Fibroblast of skin of left biceps (primary cell): ENCODE measurements at regions not wholly inside any gene's neighbourhood (a gene's known extent, or its start where the extent isn't known, plus 50 kb on each side); places are given as distances from the start of the nearest gene placed in this dataset.

Experiments used
- DNase-seq, 2 experiments: peaks; one replicate each; pipeline ENCODE4 v3.0.0-alpha.2; 2013; ENCODE audit warnings: low read depth in 2 of 2

DNA sequence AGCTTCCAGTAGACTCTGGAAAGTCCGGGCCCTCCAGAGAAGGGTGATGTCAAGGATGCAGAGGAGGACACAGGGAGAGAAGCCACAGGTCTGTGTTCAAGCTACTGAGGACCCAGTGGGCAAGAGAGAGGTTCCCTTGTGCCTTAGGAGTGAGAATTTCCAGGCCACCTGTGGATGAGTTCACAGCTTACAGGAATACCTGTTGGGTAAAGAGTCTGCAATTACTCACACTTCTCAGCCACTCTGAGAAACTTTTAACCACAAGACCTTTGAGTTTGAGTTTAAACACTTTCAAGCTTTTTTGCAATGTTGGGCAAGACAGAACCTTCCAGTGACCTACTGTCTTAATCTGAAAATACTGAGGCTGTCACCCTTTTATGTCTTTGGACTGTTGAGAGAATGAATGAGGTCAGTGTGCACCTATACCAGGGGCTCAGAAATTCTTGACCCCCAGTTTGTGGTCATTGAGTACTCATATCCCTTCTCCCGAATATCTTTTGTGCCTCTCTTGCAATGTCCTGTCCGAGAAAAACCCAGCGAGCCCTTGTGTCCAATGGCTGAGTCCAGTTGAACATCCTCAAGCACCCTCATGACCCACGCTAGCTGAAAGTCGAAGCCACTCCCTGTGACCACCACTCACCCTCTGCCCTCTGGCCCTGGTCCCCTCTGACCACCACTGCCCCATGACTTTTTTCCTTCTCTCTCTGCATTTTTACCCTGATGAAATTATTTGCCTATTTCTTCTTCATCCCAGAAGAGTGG is 368.5 kb upstream of the ZNF507 start:
- no peak for DNase-seq

DNA sequence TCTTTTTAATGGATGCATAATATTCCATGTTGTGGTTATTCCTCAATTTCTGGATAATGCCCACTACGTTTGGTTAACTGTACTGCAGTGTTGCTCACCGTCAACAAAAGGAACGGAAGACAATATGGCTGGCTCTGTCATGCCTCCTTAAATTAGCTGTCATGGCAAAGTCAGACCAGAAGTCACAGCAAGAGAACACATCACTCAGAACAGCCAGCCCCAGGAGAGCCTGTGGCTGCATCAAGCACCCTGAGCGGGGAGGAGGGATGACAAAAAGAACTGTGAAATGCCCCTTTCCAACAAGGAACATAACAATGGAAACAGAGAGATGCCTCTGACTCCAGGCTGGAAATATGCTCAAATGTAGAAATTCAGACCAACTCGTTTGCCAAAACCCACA is 366.0 kb upstream of the ZNF507 start:
- no peak for DNase-seq

DNA sequence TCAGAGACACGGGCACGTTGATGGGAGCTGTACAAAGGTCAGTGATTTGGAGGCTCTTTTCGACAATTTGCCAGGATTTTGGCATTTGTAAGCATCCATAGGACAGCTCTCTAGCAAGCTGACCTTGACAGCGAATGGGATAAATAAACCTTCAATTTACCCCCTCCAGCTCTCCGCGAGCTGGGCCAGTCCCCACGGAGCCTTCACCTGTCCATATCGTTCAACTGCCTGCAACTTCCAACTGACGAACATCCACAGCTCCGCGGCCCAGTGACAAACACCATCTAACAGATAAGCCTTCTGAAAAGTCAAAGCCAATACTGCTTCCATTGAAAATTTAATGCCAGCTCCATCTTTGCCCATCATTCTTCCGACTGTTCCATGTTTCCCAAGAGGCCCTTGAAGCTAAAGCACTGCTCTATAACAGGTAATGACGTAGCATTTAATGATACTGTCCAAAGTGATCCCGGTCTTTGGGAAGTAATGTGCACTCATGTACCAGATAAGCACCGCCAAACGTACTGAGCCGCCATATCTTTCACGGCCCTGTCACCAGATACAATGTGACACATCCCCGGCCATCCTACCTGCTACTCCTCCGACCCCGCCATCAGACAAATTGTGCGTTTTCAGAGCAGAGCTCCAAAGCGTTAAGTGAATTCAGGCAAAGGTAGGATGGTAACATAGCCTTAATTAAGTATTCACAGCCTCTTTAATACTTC is 365.3 kb upstream of the ZNF507 start:
- DNase-seq = no peak

DNA sequence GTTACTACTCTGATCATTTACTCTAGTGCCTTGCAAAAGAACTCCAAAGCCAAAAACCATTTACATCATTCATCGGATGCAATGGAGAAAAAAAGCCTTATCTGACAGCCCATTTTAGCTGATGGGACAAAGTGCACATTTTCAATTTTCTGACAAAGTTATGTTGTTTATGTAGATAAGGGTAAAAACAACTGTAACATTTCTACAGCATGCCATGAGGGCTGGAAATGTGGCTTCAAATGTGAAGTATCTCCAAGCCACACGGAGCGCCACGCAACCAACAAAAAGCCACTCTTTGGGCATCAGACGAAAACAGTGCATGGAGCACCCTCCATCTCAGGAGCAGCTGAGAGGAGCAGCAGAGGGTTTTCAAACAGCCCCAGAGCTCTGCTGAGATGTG is 364.6 kb upstream of the ZNF507 start:
- DNase-seq = no peak

DNA sequence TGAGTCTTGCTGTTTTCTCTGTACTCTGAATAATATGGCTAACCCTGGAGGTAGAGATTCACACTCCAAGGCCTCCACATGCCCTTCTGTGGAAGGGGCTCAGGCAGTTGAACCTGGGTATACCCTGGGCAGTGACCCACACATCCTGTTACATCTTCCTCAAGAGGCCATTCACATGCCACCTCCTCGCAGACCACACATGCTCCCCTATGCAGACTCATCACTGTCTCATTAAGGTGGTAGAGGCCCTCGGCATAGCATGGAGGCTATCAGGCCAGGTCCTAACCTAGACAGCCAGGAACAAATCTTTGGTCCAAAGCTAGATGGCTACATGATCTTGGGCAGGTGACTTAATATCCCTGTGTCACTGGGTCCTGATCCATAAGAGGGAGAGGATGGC is 363.9 kb upstream of the ZNF507 start:
- DNase-seq = no peak

DNA sequence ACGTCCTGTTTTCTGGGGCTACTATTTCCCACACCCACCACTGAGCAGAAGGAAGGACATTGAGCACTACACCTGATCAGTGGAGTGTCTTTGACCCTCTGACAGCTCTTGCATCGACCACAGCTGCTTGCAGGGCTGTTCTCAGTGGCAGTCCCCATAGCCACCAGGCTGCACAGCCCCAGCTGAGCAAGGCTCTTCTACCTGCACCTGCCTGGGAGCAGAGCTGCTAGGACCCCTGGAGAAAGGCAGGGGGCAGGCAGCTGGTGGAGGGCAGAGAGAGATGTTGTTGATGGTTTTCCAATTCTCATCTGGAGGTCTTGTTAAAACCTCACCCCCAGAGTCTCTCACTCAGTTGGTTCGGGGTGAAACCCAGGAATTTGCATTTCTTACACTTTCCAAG is 361.8 kb upstream of the ZNF507 start:
- DNase-seq = no peak

DNA sequence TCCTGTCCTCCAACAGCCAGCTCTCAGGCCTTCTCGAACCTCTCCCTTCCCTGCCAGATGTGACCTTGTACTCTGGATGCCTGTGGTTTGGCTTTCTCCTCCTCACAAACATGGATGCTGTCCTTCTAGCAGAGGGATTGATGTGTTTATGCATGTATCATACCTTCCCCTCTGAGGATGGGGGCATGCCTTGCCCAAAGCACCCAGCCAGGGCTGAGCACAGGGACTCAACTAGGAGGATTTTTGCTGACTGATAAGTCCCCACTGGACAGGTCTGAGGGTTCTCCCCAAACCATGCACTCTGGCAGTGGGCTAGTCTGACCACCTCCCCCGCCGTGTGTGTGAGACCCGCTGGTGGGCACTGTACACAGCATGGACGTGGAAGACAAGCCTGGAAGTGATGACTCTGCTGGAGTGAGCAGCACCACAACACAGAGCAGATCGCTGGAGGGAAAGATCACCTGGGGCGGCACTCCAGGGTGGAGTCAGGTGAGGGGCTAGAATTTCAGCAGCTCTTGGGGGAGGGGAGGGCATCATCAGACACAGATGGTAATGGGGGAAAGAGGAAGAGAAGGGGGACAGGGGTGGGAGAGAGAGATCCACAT is 360.3 kb upstream of the ZNF507 start:
- no peak for DNase-seq

DNA sequence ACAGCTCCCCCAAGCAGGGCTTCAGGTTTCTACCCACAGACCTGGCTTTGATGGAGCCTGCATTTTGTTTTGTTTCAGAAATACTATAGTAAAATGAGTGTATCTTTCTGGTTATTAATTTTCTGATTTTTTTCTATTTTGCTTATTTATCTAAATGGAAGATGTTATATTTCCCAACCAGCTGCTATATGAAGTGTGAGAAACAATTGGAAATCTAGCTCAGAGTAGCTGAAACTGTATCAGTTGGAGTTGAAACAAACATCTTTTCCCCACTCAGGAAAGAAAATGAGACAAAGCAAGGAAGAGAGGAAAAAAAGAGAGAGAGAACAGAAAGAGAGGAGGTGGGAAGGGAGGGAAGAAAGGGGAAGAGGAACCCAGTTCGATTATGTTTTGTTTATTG is 358.5 kb upstream of the ZNF507 start:
- DNase-seq = no peak

DNA sequence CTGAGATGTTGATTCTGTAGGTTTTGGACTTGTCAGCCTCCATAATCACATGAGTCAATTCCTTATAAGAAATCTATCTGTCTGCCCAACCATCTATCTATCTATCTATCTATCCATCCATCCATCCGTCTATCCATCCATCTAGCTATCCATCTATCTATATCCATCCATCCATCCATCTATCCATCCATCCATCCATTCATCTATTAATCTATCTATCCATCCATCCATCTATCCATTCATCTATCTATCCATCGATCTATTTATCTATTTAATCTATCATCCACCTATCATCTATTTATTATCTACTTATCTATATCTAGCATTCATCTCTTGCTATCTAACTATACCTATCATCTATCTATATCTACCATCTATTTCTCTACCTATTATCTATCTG is 357.2 kb upstream of the ZNF507 start:
- no peak for DNase-seq

DNA sequence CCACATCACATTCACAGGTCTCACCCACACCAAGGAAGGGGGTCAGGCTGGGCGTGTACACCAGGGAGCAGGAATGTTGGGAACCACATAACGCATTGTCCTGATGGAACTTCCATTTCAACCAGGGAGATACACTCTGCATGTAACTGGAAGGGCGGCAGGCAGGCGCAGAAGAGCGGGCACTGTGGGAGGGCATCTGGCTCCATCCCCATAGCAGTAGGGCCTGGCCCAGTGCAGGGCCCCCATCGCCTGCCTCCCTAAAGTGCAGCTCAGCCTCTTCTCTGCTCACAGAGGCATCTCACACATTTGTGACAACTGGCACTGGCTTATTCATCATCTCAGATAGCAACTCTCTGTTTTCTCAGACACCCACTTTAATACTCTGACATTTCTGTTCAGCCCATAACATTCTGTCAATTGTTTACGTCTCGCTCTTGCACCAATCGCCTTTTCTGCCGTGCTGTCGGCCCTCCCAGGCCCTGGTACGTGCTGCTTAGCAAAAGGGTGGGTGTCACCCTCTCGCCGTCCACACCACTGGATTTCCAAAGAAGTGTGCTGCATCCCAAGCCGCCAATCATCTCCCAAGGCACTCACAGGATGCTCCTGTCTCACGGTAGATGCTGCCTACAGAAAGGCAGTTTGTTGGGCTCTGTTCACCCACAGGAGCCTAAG is 353.3 kb upstream of the ZNF507 start:
- DNase-seq = no peak

DNA sequence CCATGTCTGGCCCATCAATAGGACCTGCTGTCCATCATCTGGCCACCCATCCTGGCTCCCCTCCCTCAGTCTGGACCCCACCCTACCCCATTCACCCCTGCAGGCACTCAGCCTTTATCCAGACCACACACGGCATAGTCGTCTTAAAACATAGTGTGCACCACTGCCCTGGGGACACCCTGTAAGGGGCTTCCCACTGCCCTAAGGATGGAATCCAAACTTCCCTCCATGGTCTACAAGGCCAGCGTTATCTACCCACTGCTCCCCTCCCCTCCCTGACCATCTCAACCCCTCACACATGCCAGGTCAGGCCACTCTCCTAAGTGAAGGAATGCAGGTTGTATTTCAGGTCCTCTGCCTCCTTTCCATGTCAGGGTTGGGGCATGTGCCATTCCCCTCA is 352.7 kb upstream of the ZNF507 start:
- DNase-seq = no peak

DNA sequence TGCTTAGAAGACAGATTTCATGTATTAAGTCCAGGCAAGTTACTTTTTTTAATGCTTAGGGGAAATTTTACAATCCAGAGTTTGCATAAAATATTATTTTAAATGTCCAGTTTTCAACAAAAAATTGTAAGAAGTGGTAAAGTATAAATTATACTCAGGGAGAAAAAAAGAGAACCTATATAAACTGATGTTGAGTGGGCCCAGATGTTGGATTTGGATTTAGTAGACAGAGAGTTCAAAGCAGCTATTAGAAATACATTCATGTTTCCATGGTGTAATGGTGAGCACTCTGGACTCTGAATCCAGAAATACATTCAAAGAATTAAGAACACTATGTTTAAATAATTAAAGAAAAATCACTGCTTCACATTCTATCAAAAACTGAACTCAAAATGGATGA is 349.9 kb upstream of the ZNF507 start:
- no peak for DNase-seq

DNA sequence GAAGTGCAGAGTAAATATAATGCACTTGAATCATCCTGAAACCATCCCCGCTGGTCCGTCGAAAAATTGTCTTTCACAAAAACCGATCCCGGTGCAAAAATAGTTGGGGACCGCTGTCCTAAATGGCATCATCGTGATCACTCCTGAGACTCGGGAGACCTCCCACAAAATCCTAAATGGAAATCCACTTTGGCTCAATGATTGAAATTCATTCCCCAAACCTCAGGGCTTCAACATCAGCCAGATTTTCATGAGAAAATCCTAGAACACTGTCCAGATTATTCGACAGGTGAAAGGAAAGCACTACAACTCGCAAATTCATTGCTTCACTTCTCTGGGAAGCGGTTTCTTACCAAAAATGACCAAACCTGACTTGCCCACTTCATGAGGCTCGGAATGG is 335.3 kb upstream of the ZNF507 start:
- no peak for DNase-seq

DNA sequence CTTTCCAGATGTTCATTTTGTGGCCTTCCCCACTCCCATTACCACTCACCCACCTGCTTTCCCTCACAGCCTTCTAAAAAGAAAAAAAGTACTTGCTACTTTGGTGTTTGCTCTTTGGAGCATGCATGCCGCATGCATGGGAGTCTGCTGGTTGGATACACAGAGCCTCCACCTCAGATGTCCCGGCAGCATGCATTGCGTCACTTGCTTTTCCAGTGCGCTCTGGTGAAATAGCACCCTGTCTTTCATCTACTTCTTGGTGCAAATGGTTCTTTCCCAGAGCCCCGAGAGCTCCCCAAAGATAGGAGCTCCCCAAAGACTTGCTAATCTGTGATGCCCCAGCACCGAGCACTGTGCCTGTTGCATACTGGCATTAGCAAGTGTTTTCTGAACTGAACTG is 333.2 kb upstream of the ZNF507 start:
- no peak for DNase-seq

DNA sequence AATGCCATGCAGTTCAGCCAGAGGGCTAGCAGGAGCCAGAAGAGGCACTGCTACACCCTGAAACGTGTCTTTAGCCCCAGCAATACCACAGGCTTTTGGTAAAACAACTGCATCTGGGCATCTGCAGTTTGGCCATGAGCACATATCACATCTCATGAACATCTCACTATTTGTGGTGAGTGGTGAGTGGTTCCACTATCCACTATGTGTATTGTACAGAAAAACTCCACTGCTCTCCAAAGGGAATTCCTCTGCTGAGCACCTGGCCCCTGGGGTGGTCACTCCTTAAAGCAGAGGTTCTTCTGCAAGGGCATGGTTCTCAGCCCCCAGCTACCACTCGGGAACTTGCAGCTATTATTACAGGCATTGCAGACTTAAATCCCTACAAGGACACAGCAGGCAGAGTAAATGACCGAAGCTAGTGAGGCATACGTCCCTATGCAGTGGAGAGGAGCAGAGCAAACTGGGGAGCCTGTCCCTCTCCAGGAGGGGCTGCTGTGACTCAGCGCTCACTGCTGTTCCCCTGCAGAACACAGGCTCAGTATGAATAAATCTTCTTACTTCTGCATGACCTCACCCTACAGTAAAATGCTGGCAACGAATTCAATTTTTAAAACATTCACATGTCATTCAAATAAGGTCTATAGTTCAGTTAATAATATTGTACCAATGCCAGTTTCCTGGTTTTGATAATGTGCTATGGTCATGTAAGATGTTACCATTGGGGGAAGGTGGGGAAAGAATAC is 332.4 kb upstream of the ZNF507 start:
- no peak for DNase-seq

DNA sequence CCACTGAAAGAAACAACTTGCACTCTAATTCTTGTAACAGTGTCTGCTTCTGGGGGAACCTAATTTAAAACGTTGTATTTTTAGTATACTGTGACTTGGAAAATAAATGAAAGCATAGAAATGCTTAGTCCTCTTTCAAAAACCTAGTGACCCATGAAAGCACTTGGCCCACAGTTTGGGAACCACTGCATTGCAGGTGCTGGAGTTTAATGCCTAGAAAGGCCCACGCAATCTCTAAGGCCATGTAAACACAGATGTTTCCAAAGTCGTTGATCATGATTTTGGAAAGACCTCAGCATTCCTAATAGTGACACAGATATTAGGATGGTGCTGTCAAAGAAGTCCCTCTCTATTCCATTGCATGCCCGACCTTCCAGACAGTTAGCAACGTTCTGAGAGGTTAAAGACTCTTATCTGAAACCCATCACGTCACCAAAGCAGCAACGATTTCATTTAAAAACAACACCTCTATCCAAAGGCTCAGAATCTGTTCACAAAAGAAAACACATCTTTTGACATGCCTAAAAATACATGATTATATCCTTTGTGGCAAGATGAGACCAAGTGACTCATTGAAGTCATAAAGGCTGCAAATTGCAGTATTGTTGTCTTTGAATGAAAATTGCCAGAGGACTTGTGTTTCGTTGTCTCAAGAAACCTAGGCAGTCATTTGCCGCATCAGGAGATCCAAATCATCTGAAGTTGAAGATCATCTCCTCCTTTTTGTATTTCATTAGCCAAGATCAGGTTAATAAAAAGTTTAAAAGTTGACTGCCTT is 328.0 kb upstream of the ZNF507 start:
- no peak for DNase-seq

DNA sequence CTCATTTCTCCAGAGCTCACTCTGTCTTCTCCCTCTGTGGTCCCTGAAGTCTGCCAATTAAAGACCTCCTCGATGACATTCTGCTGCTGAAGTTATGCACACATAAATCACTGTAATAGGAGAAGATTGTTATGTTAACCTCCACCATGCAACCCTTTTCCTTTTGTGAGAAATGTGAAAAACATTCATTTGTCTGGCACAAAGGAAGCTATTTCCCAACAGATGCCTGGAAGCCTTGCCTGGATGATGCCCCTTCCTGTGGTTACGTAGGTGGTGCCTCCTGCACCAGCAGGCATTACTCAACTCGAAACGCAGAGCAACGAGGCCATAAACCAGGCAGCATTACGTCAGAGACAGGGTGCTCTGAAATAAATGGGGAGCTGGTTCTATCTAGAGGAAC is 327.4 kb upstream of the ZNF507 start:
- DNase-seq = no peak

DNA sequence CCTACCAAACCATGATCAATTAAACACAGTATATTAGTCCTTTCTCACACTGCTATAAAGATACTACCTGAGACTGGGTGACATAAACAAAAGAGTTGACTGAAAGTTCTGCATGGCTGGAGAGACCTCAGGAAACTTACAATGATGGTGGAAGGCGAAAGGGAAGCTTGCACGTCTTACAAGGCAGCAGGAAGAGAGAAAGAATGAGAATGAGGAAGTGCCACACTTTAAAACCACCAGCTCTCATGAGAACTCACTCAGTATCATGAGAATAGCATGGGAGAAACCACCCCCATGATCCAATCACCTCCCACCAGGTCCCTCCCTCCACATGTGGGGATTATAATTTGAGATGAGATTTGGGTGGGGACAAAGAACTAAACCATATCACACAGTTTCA is 324.9 kb upstream of the ZNF507 start:
- no peak for DNase-seq

DNA sequence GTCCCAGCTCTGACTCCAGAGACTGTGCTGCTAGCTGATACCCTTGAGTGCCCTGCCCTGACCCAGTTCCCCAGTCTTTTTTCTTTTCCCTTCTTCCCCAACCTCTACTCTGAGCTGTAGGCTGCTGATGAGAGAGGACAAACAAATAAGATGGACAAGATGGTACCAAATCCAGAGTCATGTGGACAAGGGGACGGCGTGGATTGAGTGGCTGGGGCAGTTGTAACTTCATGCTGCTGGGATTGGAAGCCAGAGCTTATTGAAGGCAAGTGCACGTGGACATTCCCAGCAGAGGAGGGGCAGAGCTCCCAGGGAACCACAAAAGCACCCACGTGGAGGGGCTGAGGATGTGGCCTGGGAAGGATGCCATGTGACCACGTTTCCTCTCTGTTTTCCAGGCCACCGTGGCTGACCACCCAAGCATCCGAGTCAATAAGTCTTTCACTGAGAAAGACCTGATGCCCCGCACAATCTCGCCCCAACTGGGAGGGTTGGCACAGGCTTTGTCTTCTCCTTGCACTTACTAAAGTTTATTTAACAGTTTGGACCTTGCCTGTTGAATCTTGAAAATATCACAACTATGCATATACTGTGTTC is 323.3 kb upstream of the ZNF507 start:
- DNase-seq = no peak

DNA sequence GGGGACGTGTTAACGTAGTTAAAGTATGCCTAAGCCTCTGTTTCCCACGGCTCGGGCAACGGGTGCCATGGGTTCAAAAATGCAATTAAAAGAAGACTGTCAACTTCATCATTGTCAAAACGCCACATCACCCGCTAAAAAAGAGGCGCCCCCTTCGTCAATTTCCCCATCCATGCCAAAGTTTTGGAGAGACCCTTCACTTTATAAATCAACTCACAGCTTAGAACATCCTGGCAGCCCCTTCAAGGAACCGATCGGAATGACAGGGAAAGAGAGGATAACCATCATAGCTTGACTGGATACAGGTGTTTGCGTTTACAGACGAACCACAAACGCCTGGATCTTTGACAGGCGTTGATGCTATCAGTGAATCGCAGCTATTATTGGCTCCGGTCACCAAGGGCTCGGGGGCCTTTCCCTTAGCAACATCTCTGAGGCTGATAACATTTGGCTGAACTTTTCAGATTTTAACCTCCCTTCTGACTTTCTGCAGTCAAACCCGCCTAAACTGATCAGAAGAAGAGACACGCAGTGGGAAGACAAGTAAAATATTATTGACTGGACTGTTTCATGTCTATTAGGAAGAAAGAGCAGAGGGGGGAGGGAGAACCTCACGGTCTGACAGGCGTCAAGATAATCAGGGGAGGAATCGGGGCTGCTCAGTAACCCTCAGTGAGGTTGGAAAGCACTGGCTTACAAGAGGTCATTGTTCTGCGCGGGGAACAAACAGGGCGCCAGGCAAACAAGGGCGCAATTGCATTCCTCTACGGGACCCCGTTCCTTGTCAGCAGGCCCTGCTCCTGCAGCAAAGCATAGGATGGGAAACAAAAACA is 322.5 kb upstream of the ZNF507 start:
- DNase-seq = no peak
